T follicular helper cell (primary cell): ENCODE measurements at regions not wholly inside any gene's neighbourhood (a gene's known extent, or its start where the extent isn't known, plus 50 kb on each side); places are given as distances from the start of the nearest gene placed in this dataset.
"Not testable (repeated sequence)": the region's sequence is repeated elsewhere in the genome, so short reads cannot be mapped to it uniquely, and the experiment has no call there.

Source experiments
- DNase-seq: peaks from one replicate; pipeline ENCODE4 v3.0.0-alpha.2; 2020; ENCODE audit warnings: low read depth

DNA sequence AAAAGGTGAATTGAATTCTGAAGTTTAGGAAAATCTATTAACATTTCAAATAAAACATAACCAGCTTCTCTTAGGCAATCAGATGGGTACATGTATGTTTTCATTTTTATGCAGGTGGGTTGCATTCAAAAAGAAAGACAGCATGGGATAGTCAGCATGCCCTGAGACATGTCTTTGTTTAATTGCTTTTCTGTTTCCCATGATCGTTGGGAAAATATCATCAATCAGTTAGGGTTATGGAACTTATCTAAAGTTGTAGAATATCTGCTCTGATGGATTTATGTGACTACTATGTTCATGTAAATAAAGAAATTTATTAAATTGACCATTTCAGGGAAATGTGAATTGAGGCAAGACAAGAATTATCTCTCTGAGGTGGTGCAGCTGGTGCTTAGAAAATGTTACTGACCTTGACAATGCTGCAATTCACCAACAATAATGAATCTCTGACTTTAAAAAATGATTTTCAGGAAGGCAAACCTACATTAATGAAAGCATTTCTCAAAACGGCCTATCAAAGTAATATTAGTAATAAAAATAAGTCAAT, 112.7 kb downstream of the RFPL4B start:
- DNase-seq, result no peak

DNA sequence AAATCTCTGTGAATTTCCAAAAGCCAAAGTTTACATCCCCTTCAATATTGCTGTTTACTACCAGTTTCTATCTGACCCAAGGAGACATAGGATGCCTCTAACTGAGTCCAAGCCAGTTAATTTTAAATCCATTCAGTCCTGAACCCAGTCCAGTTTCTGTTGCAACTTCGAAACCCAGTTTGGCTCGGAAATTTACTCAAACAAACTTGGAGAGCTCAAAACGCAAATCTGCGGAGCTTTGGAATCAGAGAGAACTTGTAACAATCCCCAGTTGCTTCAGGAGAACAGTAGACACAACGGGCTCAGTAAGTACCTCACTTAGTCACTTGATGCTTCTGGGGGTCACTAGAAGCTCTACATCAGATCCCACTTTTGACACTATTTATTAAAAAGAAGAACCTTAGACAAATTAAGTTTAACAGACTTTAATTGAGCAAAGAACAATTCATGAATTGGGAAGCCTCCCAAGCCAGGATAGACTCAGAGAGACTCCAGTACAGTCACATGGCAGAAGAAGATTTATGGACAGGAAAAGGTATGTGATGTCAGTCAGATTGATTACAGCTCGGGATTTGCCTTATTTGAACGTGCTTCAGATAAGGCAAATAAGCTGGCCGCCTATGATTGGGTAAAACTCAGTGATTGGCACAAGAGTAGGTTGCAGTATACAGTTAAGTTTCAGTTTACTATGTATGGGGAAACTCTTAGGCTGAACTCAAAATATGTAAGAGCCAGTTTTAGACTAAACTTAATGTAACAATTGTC, 118.0 kb downstream of the RFPL4B start:
- no peak for DNase-seq

DNA sequence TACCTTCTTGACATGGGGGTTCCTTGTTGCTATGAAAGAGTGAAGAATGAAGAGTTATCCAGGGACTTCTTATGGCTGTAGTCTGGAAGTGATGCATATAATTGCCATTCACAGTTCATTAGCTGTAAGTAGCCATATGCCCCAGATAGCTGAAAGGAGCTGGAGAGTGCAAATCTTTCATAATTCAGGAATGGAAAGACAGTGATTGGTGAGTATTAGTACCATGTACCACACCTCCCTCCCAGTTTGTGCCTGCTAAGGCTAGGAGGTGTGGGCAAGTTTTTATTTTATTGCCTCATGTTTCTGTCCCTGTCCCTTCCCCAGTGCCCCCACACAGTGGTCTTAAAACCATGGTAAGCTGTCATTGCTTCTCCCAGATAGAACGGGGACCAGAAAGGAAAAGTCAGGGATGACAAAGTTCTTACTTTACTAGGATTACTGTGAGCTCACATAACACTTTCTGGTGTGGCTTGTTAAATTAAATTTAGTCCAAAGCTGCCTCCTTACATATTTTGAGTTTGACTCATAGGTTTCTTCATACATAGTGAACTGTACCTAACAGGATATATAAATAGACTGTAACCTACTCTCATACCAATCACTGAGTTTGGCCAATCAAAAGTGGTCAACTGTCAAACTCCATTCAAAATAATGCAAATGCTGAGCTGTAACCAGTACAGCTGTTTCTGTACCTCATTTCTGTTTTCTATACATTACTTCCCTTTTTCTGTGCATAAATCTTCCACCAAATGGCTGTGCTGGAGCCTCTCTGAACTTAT, 119.4 kb downstream of the RFPL4B start:
- DNase-seq, result no peak

DNA sequence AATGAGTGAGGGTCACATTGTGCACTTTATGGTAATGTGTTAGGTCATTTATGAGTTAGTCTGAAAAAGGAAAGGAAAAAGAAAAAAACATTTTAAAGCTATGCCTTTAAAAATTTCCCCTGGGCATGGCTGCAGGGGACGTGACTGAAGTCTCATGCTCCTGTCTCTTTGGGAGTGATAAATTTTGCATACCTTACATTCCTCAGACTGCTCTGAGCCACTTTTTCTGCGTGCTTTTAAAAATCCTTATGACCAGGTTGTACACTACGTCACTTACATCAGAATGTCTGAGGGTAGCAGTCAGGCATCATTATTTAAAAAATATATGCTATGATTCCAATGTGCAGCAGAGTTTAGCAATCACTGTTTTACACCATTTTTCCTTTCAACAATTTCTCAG, 121.2 kb downstream of the RFPL4B start:
- DNase-seq, result no peak

DNA sequence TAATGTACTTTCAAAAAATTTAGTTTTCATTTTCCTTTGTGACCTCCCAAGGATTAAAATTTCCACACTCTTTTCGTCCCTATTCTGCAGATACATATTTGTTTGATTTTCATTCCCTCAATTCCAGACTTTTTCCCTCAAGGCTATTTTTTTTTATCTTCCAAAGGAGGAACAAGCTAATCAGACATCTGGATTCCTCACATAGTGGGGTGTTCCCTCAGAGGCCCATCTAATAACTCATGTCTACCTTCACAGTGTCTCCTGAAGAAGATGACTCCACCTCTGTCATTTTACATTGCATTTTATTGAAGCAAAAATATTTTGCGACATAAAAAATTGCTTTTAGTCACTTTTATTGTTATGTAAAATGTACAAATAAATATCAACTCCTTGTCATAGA, 122.2 kb downstream of the RFPL4B start:
- no peak for DNase-seq

DNA sequence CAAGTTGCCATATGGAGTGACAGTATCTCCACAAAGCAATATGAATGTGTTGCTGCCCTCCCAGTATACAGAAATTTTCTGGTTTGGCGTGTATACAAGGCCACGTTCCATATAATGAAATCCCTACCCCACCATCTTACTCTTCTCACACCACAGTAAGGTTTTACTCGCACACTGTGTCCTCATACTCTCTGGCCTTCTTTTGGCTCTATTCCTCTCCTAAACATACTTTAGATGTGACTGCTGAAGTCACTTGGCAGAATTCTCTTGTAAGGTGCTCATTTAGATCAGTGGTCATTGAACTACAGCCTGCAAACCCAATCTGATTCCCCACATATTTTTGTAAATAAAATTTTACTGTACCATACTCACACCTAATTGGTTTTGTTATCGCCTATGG, 123.2 kb downstream of the RFPL4B start:
- no peak for DNase-seq

DNA sequence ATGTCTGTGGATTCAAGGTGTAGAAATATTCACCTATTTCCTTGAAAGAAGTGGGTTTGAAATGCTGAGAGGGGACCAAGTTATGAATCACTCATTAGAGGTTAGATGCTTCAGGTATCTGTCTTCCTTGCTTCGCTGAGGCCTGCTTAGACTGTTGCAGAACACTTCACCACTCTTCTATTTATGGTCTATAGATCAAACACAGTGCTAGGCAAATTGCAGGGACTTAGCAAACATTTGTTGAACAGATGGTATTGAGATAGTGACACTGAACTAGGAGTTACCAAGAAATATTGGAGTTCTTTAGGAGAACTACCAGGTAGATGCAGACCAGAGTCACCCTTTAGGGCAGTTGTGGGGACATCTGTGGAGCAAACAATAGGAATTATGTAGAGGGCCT, 123.8 kb downstream of the RFPL4B start:
- no peak for DNase-seq

DNA sequence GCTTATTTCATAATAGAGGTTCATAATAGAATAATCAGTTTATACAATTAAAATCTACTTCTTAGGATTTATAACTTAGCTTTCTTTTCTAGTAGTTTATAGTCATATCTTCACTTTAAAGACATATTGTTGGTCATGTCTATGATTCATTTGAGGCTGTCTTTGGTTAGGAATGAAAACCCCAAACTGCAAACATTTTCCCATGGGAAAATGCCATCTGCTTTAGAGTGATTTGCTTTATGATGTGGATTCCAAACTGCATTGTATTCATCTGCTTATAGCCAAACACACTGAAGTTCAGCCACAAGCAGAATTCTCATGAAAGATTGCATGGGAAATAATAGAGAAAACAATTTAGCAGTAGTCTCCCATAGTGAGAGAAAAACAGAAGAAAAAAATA, 128.0 kb downstream of the RFPL4B start:
- no peak for DNase-seq

DNA sequence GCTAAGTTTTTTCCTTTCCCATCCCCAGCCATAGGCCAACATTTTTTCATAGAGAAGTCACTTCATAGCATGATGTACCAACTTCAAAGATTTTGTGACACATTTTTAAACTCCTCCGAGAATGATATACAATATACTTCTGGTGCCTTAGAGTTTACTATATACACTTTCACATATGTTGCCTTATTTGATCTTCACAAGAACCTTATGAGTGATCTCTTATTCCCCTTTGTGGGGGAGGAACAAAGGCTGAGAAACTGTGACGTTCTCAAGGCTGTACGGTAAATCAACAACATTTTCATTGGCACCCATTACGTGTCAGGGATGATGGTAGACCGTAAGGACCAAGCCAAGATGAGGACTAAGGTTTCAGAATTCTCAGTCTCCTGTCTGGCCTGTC, 130.0 kb downstream of the RFPL4B start:
- DNase-seq, result no peak

DNA sequence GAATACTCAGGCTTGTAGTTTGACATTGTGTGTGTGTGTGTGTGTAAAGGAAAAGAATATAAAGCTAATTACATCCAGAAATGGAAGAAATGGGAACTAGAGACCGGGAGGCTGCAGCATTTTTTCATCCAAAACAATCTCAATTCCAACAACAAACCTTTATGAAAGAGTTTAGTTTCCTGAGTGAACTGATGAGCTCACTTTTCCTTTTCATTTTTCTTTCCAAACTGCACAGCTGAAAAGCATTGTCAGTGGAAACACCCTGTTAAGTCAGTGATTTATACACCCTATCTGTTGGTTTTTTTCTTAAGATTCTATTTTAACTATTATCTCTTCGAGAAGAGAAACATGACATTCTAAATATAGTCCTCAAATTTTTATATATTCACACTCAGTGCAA, 130.9 kb downstream of the RFPL4B start:
- DNase-seq, result no peak

DNA sequence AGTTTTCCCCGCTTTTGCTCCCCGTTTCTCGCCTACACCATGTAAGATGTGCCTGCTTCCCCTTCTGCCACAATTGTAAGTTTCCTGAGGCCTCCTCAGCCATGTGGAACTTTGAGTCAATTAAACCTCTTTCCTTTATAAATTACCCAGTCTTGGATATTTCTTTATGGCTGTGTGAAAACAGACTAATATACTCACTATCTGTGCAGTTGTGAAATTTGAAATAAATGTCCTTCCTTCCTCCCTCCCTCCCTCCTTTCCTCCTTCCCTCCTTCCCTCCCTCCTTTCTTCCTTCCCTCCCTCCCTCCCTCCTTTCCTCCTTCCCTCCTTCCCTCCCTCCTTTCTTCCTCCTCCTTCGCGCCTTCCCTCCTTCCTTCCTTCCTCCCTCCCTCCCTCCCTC, 132.8 kb downstream of the RFPL4B start:
- DNase-seq, result not testable (repeated sequence)

DNA sequence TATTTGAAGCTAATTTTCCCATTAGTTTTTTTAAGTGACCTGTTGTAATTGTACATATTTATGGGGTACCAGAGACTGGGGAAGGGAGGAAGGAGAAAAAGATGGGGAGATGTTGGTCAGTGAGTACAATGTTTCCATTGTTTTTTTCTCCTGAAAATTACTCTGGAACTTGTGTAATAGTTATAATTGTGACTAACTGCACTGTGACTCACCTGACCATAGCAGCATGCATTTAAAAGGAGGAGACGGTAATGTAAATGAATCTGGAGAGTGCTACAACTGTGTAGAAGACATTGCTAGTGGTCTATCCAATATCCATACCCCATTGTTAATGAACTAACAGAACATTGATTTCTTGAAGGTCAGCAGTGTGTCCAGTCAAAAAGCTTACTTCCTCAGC, 133.4 kb downstream of the RFPL4B start:
- no peak for DNase-seq

DNA sequence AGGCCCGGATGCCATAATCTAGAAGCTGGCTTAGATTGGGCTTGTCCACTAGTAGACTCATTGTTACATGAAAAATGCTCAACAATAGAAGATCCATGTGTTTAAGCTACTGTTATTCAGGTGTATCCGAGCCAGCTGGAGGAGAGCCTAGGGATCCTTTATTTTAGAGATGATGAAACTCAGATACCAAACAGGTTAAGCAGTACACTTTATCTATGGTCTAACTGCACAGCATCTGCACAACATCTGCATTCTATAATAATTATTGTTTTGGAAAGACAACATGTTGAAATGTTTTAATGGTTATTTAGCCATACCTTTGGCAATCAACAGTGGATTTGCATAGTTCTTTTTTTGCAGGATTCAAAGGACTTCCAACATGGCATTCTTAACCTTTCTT, 134.1 kb downstream of the RFPL4B start:
- DNase-seq, result no peak

DNA sequence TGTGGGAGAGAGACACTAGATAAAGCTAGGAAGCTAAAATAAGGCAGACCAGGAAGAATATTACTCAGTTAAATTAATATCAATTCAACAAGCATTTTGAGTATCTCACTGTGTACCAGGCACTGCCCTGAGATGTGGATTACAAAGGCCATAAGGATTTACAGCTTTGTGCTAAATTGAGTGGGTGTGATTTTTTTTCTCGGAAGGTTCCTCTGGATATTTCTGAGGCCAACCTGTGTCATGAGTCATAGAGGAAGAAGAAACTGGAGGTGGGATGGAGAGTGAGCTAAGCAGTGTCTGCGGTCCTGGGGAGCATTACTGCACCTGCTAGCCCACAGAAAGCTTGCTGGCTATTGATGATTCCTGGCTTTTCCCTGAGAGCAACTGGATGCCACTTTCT, 135.2 kb downstream of the RFPL4B start:
- DNase-seq, result no peak

DNA sequence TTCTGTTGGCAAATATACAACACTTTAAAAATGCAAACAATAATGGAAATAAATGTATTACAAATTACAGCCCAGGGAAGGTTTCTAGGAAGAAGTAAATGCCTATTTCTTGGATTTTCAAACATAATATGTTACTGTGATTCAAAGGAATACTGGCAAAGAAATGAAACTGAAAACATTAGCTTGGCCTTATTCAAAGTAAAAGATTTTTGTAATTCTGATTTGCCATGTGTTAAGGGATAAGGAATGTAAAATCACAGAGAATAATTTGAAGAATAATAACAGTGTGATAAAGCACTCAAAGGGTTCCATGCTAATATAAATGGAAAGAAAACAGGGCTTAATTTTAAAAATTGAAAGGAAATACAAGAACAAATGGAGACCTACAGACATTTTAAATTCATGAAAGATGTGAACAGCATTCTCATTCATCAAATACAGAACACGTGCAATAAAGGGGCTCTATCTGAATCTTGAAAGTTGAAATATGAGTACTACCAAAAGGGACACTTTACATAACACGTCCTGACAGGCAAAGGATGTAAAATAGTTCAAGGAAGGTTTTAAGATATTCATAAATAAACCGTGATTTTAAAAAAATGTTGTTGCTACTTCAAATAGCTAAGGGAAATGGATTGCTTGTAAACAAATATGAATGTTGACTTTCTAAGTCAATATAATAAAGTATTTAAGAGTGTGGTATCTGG, 138.1 kb downstream of the RFPL4B start:
- no peak for DNase-seq

DNA sequence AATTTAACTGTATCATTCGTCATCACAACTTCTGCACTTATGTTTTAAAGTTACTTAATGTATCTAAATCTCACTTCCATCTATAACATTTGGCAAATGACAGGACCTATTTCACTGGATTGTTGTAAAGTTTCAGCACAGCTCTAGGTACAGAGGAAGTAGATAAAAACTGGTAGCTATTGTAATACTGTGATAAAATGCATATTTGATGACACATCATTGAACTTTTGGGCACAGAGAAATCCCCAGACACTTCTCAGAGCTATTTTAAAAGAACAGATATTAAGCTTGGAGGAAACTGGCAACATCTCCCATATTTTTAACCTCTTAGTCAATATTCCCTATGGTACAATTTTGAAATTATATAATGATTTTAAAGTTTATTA, 138.7 kb downstream of the RFPL4B start:
- DNase-seq, result no peak

DNA sequence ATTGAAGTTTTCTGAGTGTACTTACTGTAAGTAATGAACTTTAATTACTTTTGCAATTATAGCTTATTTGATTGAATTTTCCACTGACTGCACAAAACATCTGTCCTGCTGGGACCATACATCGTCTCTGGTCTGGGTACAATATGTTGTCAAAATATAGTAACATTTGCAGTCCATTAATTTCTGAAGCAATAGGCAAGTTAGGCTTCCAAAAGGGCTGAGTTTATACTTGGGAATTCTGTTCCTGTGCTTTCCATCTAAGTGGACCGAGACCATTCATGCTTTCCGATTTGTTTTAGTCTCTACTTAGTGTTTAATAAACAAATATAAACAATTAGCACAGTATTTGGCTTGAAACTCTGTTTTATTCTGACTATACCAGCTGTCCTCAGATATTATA, 139.3 kb downstream of the RFPL4B start:
- no peak for DNase-seq

DNA sequence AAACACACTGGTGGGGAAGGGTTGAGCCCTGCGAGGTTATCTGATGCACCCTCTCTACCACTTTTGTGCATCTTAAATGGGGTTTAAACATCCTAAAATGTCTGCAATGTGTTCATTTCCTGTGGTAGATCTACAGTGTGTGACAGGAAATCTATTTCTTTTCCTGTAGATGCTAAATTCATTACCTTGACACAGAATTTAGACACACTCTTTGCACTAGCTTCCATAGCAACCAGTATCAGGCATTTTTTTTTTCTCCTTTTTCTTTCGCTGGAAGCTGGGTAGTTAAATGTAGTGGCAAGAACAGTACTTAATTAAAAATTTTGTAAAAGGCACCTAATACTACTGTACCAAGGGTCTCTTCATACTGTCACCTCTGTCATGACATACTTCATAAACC, 141.1 kb downstream of the RFPL4B start:
- DNase-seq, result no peak

DNA sequence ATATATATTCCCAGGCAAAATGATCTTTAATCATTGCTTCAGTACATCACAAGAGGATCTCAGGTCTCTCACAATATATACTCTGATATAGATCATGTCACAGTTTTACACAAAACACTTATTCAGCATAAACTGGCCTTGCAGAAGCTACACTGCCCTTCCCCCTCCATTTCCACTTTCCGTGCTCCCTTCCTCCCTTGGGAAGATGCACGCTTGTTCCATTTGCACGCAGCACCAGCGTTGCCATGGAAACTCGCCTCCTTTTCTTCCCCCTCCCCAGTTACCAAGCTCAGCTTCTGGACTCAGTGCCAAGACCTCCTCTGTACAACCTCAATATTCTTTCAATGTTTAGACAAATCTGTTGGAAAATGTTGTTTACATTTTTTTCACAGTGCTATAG, 154.6 kb downstream of the RFPL4B start:
- DNase-seq, result no peak

DNA sequence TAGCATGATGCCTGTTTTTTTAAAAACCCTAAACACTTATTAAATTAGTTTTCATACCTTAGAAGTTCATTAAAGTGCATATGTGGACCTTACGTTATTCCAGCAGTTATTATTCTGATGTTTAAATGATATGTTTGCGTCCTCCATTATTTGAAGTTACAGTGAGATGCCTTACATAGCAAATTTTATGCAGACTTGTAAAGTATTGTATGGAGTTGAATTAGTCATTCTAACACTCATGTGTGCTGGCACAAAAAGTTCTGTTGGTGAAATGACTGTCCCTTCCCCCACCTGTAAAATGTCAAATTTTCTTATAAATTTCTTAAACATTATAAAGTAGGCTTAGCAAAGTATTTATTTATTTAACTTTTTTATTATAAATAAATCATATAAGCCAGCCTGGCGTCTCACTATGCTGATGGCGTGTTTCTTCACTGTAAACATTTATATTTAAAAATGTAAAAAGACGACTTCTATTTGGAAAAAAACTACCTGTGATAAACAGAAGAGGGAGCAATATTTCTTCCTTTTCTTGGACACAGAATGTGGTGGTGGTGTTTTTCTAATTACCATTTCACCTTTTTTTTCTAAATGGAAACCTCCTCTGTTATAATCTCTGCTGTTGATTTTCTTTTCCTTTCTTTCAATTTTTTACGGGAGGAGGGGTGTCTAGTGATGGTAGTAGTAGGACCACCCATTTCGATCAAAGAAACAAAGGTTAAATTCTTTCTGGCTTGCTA, 155.4 kb downstream of the RFPL4B start:
- no peak for DNase-seq

DNA sequence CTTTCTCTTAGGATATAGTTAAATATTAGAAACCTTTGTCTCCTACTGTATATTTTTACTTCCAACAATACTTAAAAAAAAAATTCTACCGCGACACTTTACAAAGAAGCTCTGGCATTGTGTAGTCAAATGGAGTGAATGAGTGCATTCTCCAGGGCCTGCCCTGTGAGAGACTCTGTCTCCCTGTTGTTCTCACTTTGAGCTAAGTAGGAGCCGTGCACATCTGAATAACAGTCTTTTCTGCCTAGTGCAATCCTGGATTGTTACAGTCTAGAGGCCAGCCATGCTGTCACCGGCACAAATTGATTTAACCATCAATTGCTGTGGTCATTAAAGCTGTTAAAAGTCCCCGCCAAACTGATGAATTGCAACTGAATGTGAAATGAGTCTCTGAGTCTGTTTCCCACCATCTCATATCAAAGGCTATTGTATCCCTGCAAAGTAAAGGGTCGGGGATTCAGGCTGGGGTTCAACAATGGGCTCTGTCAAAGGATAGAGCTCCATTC, 156.0 kb downstream of the RFPL4B start:
- DNase-seq, result no peak

DNA sequence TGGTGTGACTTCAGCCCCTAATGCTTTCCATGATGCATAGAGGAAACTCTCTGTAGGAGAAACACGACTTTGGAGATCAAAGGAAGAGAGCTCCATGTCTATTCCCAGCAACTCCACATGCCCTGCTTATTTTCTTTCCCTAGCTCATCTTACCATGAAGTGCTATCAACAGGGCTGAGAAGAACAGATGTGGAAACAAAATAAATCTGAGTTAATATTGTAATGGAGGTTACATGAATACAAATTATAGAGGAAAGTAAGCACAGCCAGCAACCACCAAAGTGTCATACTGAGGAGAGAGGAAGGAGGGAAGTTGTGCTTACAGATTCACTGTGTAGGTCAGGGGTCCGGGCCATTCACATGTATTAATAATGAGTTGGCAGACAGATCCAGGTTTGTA, 157.5 kb downstream of the RFPL4B start:
- DNase-seq, result no peak
